ENCODE measurements at regions not wholly inside any gene's neighbourhood (a gene's known extent, or its start where the extent isn't known, plus 50 kb on each side); places are given as distances from the start of the nearest gene placed in this dataset.

GRCh38 chr3:118675305-118675704, 359.3 kb downstream of the IGSF11 start:
- no peak for TF ChIP-seq CTCF (conservative IDR thresholded peaks at IDR 0.05)
- no peak for TF ChIP-seq EZH2 (IDR thresholded peaks at IDR 0.05; ENCODE audit: low read depth)

Measured in PC-9 (cell line).